Heart left ventricle (tissue), 13 donors: ENCODE measurements at regions not wholly inside any gene's neighbourhood (a gene's known extent, or its start where the extent isn't known, plus 50 kb on each side); places are given as distances from the start of the nearest gene placed in this dataset.

ENCODE experiments used
- CTCF ChIP-seq, 12 donors: fragments of 200-600 bp; sonication (generic) in 4 of 12; IDR thresholded peaks; one replicate each; pipeline versions ENCODE4 v1.5.0 to v1.8.0; 2018 to 2022; ENCODE audit warnings: antibody characterized with exemption in 12 of 12, mild to moderate bottlenecking in 5 of 12
- POLR2A ChIP-seq, 2 donors: fragments of 450-650 bp; IDR thresholded peaks; one replicate each; pipeline ENCODE4 v1.6.1; 2017; ENCODE audit warnings: antibody characterized with exemption in 2 of 2, mild to moderate bottlenecking in 2 of 2, moderate library complexity in 2 of 2
- donor health status: ischemic (EF 13 %, LVEDD 7.1; RV severe dilation, severe dysfunction).
- donor health status: DM: no; HTN: yes; CAD: no.
- donor health status: DM: no; HTN: no; CAD: no.
- donor health status: ischemic (EF 25% LVEDD 6.9; RV normal size, moderate dysfunction).
- donor health status: ischemic (EF 25% LVEDD 5.7; RV mildly dilated, moderate dysfunction).
- donor health status: ischemic (EF 35%, LVEDD 5.7; RV mildly dilated, moderate dysfunction).
- donor health status: nonischemic (EF 11% LVEDD 7.7; RV severe dilation, severe dysfunction).
- donor health status: DM: yes; HTN: yes; CAD: no.
- donor health status: PGD.
- donor health status: ischemic (EF 29% LVEDD 5.4; RV normal size, mild dysfunction).
- donor health status: nonischemic (EF 23%, LVEDD 6.1; RV moderate dilation, normal function).

GRCh38 chr13:109947006-109947405, 160.6 kb upstream of the IRS2 start:
- TF ChIP-seq CTCF (IDR thresholded peaks at IDR 0.05) (no peak), POLR2A (IDR thresholded peaks at IDR 0.05) (no peak)
